Medulla oblongata (tissue), 1 donor: ENCODE measurements at regions not wholly inside any gene's neighbourhood (a gene's known extent, or its start where the extent isn't known, plus 50 kb on each side); places are given as distances from the start of the nearest gene placed in this dataset.
A peak's percentile ranks its signal among the peaks of the same experiment; 100 is the strongest.

Experiments
- DNase-seq: peaks from one replicate; pipeline ENCODE4 v3.0.0-alpha.2; 2015; ENCODE audit errors: extremely low spot score

GRCh38 chr2:41483982-41484857 is 563.6 kb upstream of the PKDCC start:
- no peak for DNase-seq

DNA sequence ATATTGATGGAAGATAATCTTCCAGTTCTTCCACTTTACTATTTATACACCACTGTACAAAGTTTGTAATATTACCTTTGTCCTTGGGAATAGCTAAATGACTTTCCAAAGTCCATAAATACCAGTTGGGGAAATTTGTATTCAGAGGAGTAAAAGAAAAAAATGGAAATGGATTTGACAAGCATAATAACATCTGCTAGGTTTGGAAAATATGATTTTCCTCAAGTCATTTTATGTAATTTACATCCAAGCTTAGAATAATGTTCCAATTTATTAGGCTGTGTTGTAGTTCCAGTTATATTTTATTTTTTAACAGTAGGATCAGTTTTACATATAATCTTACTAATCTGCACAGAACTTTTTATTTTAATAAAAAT is 563.0 kb upstream of the PKDCC start:
- no peak for DNase-seq

GRCh38 chr2:41486948-41487347 is 560.9 kb upstream of the PKDCC start:
- DNase-seq: no peak

GRCh38 chr2:41488888-41489287 is 558.9 kb upstream of the PKDCC start:
- DNase-seq: peak; percentile 20

DNA sequence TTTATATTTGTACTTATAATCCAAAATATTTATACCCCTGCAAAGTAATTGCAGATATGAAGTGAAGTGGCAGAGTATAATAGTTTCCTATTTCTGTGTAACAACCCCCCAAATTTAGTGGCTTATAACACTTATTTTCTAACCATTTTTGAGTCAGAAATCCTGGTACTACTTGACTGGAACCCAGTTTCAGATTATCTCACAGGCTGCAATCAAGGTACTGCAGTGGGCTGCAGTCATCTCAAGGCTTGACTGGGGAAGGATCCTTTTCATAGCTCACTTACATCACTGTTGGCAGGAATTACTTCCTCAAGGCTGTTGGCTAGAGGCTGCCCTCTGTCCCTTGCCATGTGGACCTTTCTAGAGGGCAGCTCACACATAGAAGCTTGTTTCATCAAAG is 558.2 kb upstream of the PKDCC start:
- no peak for DNase-seq

DNA sequence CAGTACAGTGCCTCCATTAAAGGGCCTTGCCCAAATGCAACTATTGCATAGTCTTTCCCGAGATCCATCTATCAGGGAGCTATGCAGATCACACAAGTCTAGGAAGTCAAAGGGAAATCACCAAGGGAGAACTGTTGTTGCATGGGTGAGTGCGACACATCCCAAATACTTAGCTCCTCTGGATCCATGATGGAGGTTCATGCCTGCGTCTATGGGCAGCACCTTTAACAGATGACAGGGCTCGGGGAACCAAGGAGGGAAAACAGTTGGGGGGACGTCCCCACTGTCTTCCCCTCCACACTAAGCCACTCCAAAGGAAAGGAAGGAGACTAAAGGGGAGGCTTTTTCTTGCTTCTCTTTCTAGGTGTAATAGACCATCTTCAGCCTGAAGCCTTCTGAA is 552.8 kb upstream of the PKDCC start:
- no peak for DNase-seq

DNA sequence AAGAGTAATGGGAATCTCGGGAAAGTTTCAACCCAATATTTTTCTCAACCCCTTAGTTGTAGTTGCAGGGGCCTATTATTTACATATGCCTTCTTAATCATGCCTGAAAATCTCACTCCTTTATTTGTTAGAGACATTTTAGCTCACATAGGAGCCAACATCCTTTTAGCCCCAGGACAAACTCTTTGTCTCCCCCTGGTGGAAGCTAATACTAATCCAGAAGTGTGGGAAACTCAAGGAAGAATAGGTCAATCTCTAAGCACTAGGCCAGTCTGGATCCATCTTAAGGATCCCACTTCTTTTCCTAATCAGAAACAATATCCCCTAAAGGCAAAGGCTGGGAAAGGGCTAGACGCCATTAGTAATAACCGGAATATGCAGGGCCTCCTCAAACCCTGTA is 550.9 kb upstream of the PKDCC start:
- no peak for DNase-seq

GRCh38 chr2:41498781-41499180 is 549.0 kb upstream of the PKDCC start:
- DNase-seq: no peak

- no peak for DNase-seq
Measured at GRCh38 chr2:41500895-41501294, 546.9 kb upstream of the PKDCC start.

DNA sequence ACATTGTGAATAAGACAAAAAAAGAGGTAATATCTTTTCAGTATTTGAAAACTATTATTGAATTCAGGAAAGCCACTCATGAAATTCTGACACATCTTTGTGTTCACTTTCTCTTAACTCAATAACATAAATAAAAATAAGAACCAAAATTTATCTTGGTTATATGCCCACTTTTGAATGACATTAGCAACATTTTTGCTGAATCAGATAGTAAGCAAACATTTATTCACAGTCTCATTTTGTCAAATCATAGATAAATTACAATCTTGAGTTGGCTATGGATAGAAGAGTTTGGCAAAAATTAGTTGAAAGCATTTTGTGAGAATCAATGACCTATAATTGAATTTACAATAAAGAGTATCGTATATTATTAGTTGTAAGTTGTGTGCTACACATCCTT is 545.1 kb upstream of the PKDCC start:
- no peak for DNase-seq

- no peak for DNase-seq
Measured at GRCh38 chr2:41504532-41504931, 543.3 kb upstream of the PKDCC start.

GRCh38 chr2:41510108-41510507 is 537.7 kb upstream of the PKDCC start:
- peak; percentile 3 for DNase-seq

DNA sequence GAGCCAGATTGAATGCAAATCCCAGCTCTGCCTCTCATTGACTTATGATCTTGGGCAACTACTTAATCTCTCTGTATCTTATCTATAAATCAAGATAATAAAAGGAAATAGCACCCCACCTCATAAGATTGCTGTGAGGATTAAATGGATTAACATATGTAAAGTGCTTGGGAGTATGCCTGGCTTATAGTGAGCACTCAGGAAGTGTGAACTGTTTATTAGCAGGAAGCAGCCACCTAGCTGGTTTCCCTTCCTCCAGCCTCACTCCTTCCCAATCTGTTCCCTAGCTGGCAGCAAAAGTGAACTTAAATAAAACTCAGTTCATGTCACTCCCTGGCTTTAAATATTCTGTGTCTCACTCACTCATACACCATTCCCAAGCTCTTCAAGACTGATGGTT is 526.6 kb upstream of the PKDCC start:
- DNase-seq: no peak

DNA sequence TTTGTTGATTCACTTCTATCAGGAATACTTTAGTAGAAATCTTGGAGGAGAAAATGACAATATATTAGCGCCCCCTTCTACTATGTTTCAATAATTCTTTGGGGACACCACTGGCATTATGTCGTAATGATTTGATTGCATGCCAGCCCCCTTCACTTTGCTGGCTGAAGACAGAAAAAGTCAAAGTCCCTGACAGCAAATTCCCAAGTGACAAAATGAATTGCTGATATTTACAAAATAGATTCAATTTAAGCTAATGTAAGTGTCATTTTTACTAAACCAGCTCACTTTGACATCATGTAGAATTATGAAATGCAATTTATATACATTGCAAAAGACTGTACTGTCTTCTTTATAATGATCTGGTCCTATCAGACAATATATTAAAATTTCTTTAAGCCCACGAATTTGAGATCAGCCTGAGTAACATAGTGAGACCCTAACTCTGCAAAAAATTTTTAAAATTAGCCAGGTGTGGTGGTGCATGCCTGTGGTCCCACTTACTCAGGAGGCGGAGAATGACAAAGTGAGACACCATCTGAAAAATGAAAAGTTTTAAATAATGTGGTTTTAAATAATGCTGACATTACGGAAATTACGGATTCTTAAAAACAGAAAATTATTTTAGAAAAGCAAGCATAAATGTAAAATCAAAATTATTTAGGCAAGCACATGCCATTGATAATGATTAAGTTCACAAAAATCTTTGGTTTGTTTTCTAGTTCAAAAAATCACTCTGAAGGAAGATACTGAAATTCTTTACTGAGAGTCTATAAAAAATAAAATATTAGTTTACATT is 520.1 kb upstream of the PKDCC start:
- no peak for DNase-seq

- no peak for DNase-seq
Measured at GRCh38 chr2:41535575-41535974, 512.2 kb upstream of the PKDCC start.

- DNase-seq: no peak
Measured at GRCh38 chr2:41540272-41540998, 507.4 kb upstream of the PKDCC start.

DNA sequence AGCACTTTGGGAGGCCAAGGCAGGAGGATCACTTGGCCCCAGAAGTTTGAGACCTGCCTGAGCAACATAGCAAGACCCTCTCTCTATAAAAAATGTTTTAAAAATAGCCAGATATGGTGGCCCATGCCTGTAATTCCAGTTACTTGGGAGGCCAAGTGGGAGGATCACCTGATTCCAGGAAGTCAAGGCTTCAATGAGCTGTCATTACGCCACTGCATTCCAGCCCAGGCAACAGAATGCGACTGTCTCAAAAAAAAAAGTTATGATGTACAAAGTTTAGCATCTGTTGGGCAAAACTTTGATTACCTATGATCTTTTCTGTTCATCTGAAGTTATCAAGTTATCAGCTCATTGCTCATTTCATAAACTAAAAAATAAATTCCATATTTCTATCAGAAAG is 504.1 kb upstream of the PKDCC start:
- DNase-seq: no peak

- DNase-seq: no peak
Measured at GRCh38 chr2:41544709-41545108, 503.1 kb upstream of the PKDCC start.

GRCh38 chr2:41546031-41546430 is 501.8 kb upstream of the PKDCC start:
- no peak for DNase-seq

- no peak for DNase-seq
Measured at GRCh38 chr2:41568648-41569047, 479.2 kb upstream of the PKDCC start.

DNA sequence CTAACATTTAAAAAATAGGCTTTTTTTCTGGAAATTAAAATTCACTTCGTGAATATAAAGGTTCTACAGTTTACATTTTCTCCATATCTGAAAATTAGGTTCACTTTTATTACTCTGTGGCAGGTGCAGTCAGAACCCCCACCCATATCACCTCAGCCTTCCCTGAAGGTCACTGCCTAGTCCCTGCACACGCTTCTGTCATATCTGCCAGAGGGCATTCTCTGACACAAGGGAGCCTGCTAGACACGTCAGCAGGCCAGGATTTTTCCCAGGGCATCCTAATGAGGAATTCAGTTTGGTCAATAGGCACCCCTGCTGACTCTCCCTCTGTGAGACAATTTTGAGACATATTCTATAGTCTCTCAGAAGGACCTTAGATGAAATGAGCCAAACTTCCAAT is 475.7 kb upstream of the PKDCC start:
- DNase-seq: no peak

- DNase-seq: no peak
Measured at GRCh38 chr2:41576423-41576822, 471.4 kb upstream of the PKDCC start.
